Naive thymus-derived CD4-positive, alpha-beta T cell (primary cell): ENCODE measurements at regions not wholly inside any gene's neighbourhood (a gene's known extent, or its start where the extent isn't known, plus 50 kb on each side); places are given as distances from the start of the nearest gene placed in this dataset.

Source experiments
- ATAC-seq: fragments of 150-1000 bp; cut with Tn5 transposase; 2 replicates; pipeline ENCODE4 v1.10.0; 2021; ENCODE audit warnings: mild to moderate bottlenecking, moderate library complexity
- CTCF ChIA-PET: fragments of 350-600 bp; sonication (Branson Sonifier 250); formaldehyde crosslinking; loops from one replicate; lab custom pipeline; 2021; ENCODE audit warnings: antibody characterized with exemption; lab: Charles Lee
- POLR2A ChIA-PET: fragments of 350-600 bp; sonication (Branson Sonifier 250); formaldehyde crosslinking; loops from one replicate; lab custom pipeline; 2021; ENCODE audit warnings: antibody characterized with exemption, inconsistent platforms; lab: Charles Lee
- DNase-seq, 9 donors: peaks; one replicate each; pipeline versions ENCODE4 v3.0.0 to v3.0.0-alpha.2; 2020 to 2022; ENCODE audit warnings: mixed read lengths in 1 of 9
- H3K27ac ChIP-seq: one replicate; pipeline ENCODE4 v1.7.0; 2013; ENCODE audit warnings: mild to moderate bottlenecking, low read depth, low read length, moderate library complexity
- H3K27me3 ChIP-seq, 2 donors: one replicate each; pipeline ENCODE4 v1.7.0; 2013; ENCODE audit warnings: low read length in 2 of 2, mild to moderate bottlenecking in 2 of 2, moderate library complexity in 2 of 2; ENCODE audit not compliant: control insufficient read depth in 2 of 2, insufficient read depth in 2 of 2
- H3K36me3 ChIP-seq, 3 experiments: 1 replicate in 2 of 3; 2 replicates in 1 of 3; pipeline ENCODE4 v1.7.0; 2013; ENCODE audit warnings: low read length in 3 of 3, mild to moderate bottlenecking in 3 of 3, moderate library complexity in 1 of 3; ENCODE audit not compliant: insufficient read depth in 3 of 3, control insufficient read depth in 2 of 3
- H3K4me1 ChIP-seq, 2 donors: one replicate each; pipeline ENCODE4 v1.7.0; 2013; ENCODE audit warnings: low read length in 2 of 2, mild to moderate bottlenecking in 2 of 2, moderate library complexity in 1 of 2; ENCODE audit not compliant: control insufficient read depth in 2 of 2, insufficient read depth in 2 of 2
- H3K4me3 ChIP-seq: 2 replicates; pipeline ENCODE4 v1.7.0; 2013; ENCODE audit warnings: mild to moderate bottlenecking, low read length
- H3K9me3 ChIP-seq, 3 experiments: 1 replicate in 2 of 3; 2 replicates in 1 of 3; pipeline ENCODE4 v1.7.0; 2013; ENCODE audit warnings: low read length in 3 of 3; ENCODE audit not compliant: control insufficient read depth in 2 of 3
- H3K27ac Mint-ChIP-seq, 9 donors: one replicate each; pipeline ENCODE4 v1.8.0; 2020 to 2022; ENCODE audit warnings: mixed read lengths in 9 of 9, mild to moderate bottlenecking in 8 of 9, moderate library complexity in 5 of 9, inconsistent platforms in 2 of 9
- H3K27me3 Mint-ChIP-seq, 5 donors: one replicate each; pipeline ENCODE4 v1.8.0; 2021 to 2022; ENCODE audit warnings: mixed read lengths in 5 of 5, mild to moderate bottlenecking in 1 of 5
- H3K36me3 Mint-ChIP-seq, 5 donors: one replicate each; pipeline ENCODE4 v1.8.0; 2020 to 2022; ENCODE audit warnings: mixed read lengths in 5 of 5, mild to moderate bottlenecking in 3 of 5, inconsistent platforms in 1 of 5
- H3K4me1 Mint-ChIP-seq, 7 donors: one replicate each; pipeline ENCODE4 v1.8.0; 2020 to 2022; ENCODE audit warnings: mixed read lengths in 7 of 7, mild to moderate bottlenecking in 3 of 7, inconsistent platforms in 1 of 7
- H3K4me3 Mint-ChIP-seq, 10 donors: one replicate each; pipeline ENCODE4 v1.8.0; 2020 to 2022; ENCODE audit warnings: mild to moderate bottlenecking in 10 of 10, mixed read lengths in 10 of 10, moderate library complexity in 6 of 10, inconsistent platforms in 2 of 10
- H3K9me3 Mint-ChIP-seq, 11 donors: one replicate each; pipeline ENCODE4 v1.8.0; 2020 to 2022; ENCODE audit warnings: mixed read lengths in 11 of 11, mild to moderate bottlenecking in 4 of 11, inconsistent platforms in 1 of 11, moderate library complexity in 1 of 11
- intact Hi-C, 2 donors: fragments of 100-400 bp; cut with micrococcal nuclease; formaldehyde crosslinking; loops; one replicate each; pipeline ENCODE4 v1.15.1; 2023

DNA sequence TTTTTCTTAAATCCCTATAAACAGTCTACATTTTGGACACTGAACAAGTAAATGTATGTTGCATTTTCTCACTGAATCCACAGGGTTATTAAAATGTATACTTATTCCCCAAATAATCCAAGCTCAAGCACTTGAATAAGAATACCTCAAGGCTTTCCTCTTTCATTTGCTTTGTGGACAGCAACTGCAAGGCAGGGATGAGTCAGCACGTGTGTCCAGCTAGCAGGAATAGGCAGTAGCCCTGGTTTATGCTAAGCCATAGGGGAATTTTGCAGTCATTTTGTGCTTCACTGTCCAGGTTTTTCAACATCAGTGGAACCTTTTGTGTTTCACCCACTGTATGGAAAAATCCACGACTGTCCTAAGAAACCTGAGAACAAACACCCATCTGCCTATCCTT, 96.7 kb upstream of the KCNMB2 start:
- Histone ChIP-seq H3K27me3 (no peaks in the 10 kb centered on the region), H3K4me3 (no peak overlapping the region), H3K4me1 (no peaks in the 10 kb centered on the region), H3K36me3 (no peaks in the 10 kb centered on the region), H3K27ac (no peak overlapping the region), H3K9me3 (no peaks in the 10 kb centered on the region)
- H3K27ac Mint-ChIP-seq = no peak overlapping the region
- CTCF ChIA-PET = no interaction called here
- peaks cover 0 to 6% (median 0%) of the 10 kb centered on the region in 5 donors for H3K27me3 Mint-ChIP-seq
- ATAC-seq (no peak), DNase-seq (no peak)
- H3K36me3 Mint-ChIP-seq = no peaks in the 10 kb centered on the region
- no peaks in the 10 kb centered on the region for H3K4me1 Mint-ChIP-seq
- H3K4me3 Mint-ChIP-seq = no peak overlapping the region
- POLR2A ChIA-PET = no interaction called here
- H3K9me3 Mint-ChIP-seq = no peaks in the 10 kb centered on the region
- intact Hi-C loops = loop anchor here in 1 of 2 donors (5.0 kb wide), 1 partner anchor 878 kb away; no protein-coding TSS in a partner anchor

- Mint-ChIP-seq H3K27ac (no peak overlapping the region), H3K27me3 (peaks cover 0 to 6% (median 0%) of the 10 kb centered on the region in 5 donors), H3K9me3 (no peaks in the 10 kb centered on the region), H3K36me3 (no peaks in the 10 kb centered on the region), H3K4me3 (no peak overlapping the region), H3K4me1 (no peaks in the 10 kb centered on the region)
- no peaks in the 10 kb centered on the region for H3K4me1 ChIP-seq
- H3K36me3 ChIP-seq = no peaks in the 10 kb centered on the region
- no peaks in the 10 kb centered on the region for H3K9me3 ChIP-seq
- ChIA-PET CTCF (no interaction called here), POLR2A (no interaction called here)
- intact Hi-C loops = no loop called here
- no peak overlapping the region for H3K4me3 ChIP-seq
- ATAC-seq = no peak
- DNase-seq = no peak
- H3K27me3 ChIP-seq = no peaks in the 10 kb centered on the region
- H3K27ac ChIP-seq = no peak overlapping the region
Measured at GRCh38 chr3:178440043-178440442, 96.2 kb upstream of the KCNMB2 start.

DNA sequence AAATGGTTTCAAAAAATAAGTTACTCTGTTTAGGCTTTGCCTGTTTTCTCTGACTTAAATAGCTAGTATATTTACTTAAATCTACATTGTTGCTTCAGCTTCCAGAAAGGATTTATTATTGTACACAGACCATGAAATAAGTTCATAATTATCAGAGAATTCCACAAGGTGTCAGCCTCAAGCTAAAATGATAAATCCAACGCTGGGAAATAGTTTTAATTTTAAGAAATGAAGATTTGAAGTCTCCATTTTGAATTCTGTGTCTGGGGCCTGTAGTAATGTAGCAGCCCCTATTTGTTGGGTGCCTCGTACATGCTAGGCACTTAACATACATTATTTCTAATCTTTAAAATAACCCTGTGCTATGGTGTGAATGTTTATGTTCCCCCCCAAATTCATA, 92.6 kb upstream of the KCNMB2 start:
- no peak for ATAC-seq
- no peak overlapping the region for H3K27ac Mint-ChIP-seq
- H3K4me3 ChIP-seq = no peak overlapping the region
- H3K4me1 ChIP-seq = no peaks in the 10 kb centered on the region
- DNase-seq = no peak
- H3K4me1 Mint-ChIP-seq = no peaks in the 10 kb centered on the region
- intact Hi-C loops = no loop called here
- no peaks in the 10 kb centered on the region for H3K9me3 Mint-ChIP-seq
- H3K9me3 ChIP-seq = no peaks in the 10 kb centered on the region
- H3K27me3 ChIP-seq = peaks cover 0 to 3% of the 10 kb centered on the region in 2 donors
- no peaks in the 10 kb centered on the region for H3K36me3 Mint-ChIP-seq
- H3K27ac ChIP-seq = no peak overlapping the region
- ChIA-PET CTCF (no interaction called here), POLR2A (no interaction called here)
- H3K27me3 Mint-ChIP-seq = peaks cover 0 to 21% (median 6%) of the 10 kb centered on the region in 5 donors
- no peak overlapping the region for H3K4me3 Mint-ChIP-seq
- H3K36me3 ChIP-seq = no peaks in the 10 kb centered on the region

DNA sequence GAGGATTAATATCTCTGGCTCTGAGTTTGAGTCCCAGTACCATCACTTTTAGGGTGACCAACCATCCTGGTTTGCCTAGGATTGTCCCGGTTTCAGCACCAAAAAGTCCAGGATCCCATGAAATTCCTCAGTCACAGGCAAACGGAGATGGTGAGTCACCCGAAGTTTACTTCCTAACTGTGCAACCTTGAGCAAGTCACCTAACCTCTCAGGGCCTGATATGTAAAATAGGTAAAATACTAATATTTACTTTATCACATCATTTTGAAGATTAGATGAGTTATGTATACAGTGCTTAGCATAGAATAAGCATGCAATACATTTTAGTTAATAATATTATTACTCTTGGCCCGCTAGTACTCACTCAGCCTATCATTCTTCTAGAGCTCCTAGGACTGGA, 91.1 kb upstream of the KCNMB2 start:
- no peaks in the 10 kb centered on the region for H3K4me1 ChIP-seq
- intact Hi-C loops = no loop called here
- Mint-ChIP-seq H3K4me3 (no peak overlapping the region), H3K9me3 (peaks cover 0 to 5% (median 0%) of the 10 kb centered on the region in 11 donors), H3K27me3 (peaks cover 0 to 25% (median 5%) of the 10 kb centered on the region in 5 donors), H3K27ac (no peak overlapping the region), H3K4me1 (no peaks in the 10 kb centered on the region), H3K36me3 (no peaks in the 10 kb centered on the region)
- no peak overlapping the region for H3K4me3 ChIP-seq
- no peaks in the 10 kb centered on the region for H3K9me3 ChIP-seq
- DNase-seq = no peak
- peaks cover 0 to 3% of the 10 kb centered on the region in 2 donors for H3K27me3 ChIP-seq
- no peak overlapping the region for H3K27ac ChIP-seq
- ChIA-PET CTCF (no interaction called here), POLR2A (no interaction called here)
- no peak for ATAC-seq
- no peaks in the 10 kb centered on the region for H3K36me3 ChIP-seq

DNA sequence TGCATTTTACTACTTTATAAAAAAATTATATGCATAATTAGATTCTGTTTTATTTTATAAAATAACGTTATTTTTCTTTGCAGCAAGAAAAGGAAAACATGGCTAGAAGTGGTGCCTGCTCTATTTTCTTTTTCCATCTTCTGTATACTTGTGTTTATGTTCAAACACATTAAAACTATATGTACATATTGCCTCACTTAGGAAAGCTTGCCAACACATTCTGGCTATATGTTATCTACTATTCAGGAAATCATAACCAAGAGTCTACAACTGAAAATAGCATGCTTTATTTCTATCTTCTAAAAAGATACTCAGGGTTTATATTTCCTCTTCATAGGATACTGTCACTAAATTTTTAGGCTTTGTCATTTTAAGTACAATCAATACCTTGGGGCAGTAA, 90.2 kb upstream of the KCNMB2 start:
- ATAC-seq (no peak), DNase-seq (no peak)
- intact Hi-C loops = no loop called here
- peaks cover 0 to 3% of the 10 kb centered on the region in 2 donors for H3K27me3 ChIP-seq
- Mint-ChIP-seq H3K9me3 (peaks cover 0 to 5% (median 0%) of the 10 kb centered on the region in 11 donors), H3K27ac (no peak overlapping the region), H3K36me3 (no peaks in the 10 kb centered on the region), H3K4me3 (no peak overlapping the region), H3K27me3 (peaks cover 0 to 21% (median 8%) of the 10 kb centered on the region in 5 donors), H3K4me1 (no peaks in the 10 kb centered on the region)
- POLR2A ChIA-PET = no interaction called here
- no peak overlapping the region for H3K4me3 ChIP-seq
- no peaks in the 10 kb centered on the region for H3K9me3 ChIP-seq
- H3K36me3 ChIP-seq = no peaks in the 10 kb centered on the region
- CTCF ChIA-PET = no interaction called here
- no peaks in the 10 kb centered on the region for H3K4me1 ChIP-seq
- H3K27ac ChIP-seq = no peak overlapping the region

DNA sequence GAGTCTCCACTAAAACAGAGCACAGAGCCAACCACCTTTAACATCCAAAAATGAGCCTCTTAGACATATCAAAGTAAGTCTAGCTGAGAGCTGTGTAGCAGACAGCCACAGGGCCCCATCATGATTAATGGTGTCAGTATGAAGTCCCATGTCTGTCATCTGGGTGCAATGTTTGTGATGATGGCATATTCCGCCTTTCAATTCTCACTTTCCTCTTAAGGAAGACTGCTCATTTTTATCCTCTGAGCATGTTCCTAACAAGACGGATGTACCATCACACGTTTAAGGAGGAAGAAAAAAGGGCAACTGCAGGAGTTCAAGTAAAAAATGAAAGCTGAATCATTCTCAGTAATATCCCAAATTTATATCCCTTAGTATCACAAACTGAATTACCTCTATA, 85.8 kb upstream of the KCNMB2 start:
- intact Hi-C loops = no loop called here
- no peak for ATAC-seq
- no peak for DNase-seq
- H3K36me3 ChIP-seq = no peaks in the 10 kb centered on the region
- Mint-ChIP-seq H3K27me3 (peaks cover 0 to 21% (median 8%) of the 10 kb centered on the region in 5 donors), H3K4me3 (no peak overlapping the region), H3K36me3 (no peaks in the 10 kb centered on the region), H3K27ac (no peak overlapping the region), H3K4me1 (no peaks in the 10 kb centered on the region), H3K9me3 (peaks cover 0 to 5% (median 0%) of the 10 kb centered on the region in 11 donors)
- no peak overlapping the region for H3K27ac ChIP-seq
- H3K9me3 ChIP-seq = no peaks in the 10 kb centered on the region
- H3K4me3 ChIP-seq = no peak overlapping the region
- CTCF ChIA-PET = no interaction called here
- no peaks in the 10 kb centered on the region for H3K4me1 ChIP-seq
- peaks cover 0 to 3% of the 10 kb centered on the region in 2 donors for H3K27me3 ChIP-seq
- POLR2A ChIA-PET = no interaction called here

- no peak overlapping the region for H3K27ac ChIP-seq
- Mint-ChIP-seq H3K4me1 (no peaks in the 10 kb centered on the region), H3K9me3 (peaks cover 0 to 5% (median 0%) of the 10 kb centered on the region in 11 donors), H3K4me3 (no peak overlapping the region), H3K27me3 (peaks cover 0 to 23% (median 8%) of the 10 kb centered on the region in 5 donors), H3K36me3 (no peaks in the 10 kb centered on the region), H3K27ac (no peak overlapping the region)
- H3K4me3 ChIP-seq = no peak overlapping the region
- DNase-seq = no peak
- ChIA-PET POLR2A (no interaction called here), CTCF (no interaction called here)
- intact Hi-C loops = no loop called here
- no peaks in the 10 kb centered on the region for H3K36me3 ChIP-seq
- no peaks in the 10 kb centered on the region for H3K4me1 ChIP-seq
- no peak for ATAC-seq
- no peaks in the 10 kb centered on the region for H3K9me3 ChIP-seq
- peaks cover 0 to 3% of the 10 kb centered on the region in 2 donors for H3K27me3 ChIP-seq
Measured at GRCh38 chr3:178451799-178452198, 84.4 kb upstream of the KCNMB2 start.
